ENCODE measurements at regions not wholly inside any gene's neighbourhood (a gene's known extent, or its start where the extent isn't known, plus 50 kb on each side); places are given as distances from the start of the nearest gene placed in this dataset.

GRCh38 chrX:22404297-22404696, 131.6 kb downstream of the CBLL2 start:
- TF ChIP-seq, protein P1, sequence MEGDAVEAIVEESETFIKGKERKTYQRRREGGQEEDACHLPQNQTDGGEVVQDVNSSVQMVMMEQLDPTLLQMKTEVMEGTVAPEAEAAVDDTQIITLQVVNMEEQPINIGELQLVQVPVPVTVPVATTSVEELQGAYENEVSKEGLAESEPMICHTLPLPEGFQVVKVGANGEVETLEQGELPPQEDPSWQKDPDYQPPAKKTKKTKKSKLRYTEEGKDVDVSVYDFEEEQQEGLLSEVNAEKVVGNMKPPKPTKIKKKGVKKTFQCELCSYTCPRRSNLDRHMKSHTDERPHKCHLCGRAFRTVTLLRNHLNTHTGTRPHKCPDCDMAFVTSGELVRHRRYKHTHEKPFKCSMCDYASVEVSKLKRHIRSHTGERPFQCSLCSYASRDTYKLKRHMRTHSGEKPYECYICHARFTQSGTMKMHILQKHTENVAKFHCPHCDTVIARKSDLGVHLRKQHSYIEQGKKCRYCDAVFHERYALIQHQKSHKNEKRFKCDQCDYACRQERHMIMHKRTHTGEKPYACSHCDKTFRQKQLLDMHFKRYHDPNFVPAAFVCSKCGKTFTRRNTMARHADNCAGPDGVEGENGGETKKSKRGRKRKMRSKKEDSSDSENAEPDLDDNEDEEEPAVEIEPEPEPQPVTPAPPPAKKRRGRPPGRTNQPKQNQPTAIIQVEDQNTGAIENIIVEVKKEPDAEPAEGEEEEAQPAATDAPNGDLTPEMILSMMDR (IDR thresholded peaks at IDR 0.05; ENCODE audit: control insufficient read depth, extremely low read depth, insufficient read depth), result no peak
- no peak for DNase-seq (ENCODE audit: low read depth)
- H3K4me3 ChIP-seq (ENCODE audit: low read depth, low read length), result no peak overlapping the region

DNA sequence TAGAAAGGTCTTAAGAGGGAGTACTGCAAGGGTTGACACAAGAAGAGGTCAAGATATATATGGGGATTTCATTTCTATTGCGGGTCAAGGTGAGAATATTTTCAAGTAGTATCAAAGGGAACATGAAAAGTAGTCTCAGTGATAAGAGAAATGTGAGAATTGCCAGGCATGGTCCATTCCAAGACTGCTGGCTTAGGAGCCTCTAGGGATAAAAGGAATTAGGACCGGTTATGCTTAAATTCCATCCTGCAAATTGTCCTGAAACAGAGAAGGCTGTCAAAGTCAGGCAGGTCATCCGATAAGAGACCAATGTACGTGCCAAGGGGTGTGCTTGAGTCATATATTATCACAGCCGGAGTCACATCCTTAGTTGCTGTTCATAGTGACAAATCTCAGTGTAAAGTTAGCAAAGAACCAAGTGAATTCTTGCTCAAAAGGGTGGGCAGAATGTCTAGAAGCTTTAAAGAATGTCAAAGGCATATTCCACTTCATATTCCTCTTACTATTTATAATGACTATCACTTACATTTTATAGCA, 133.6 kb downstream of the CBLL2 start:
- DNase-seq (ENCODE audit: low read depth), result no peak
- TF ChIP-seq, protein P1 (IDR thresholded peaks at IDR 0.05; ENCODE audit: control insufficient read depth, extremely low read depth, insufficient read depth), result no peak
- H3K4me3 ChIP-seq (ENCODE audit: low read depth, low read length), result no peak overlapping the region

DNA sequence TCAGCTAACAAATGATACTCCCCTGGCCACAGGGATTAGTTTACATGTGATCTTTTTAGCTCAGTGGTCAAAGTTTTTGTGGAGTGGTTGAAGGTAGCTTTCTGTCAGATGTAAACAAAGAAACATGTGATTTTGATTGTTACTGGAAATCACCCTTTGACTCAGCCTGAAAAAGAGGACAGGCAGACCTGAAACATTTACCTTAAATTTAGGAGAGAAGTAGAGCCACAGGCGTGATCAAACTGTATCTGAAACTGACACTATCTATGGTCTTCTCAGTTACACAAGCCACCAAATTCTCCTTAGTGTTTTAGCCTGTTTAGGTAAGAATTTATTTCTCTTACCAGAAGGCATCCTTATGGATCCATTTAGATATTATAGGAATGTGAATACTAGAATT, 136.7 kb downstream of the CBLL2 start:
- TF ChIP-seq, protein P1 (IDR thresholded peaks at IDR 0.05; ENCODE audit: control insufficient read depth, extremely low read depth, insufficient read depth), result no peak
- no peak overlapping the region for H3K4me3 ChIP-seq (ENCODE audit: low read depth, low read length)
- DNase-seq (ENCODE audit: low read depth), result no peak

DNA sequence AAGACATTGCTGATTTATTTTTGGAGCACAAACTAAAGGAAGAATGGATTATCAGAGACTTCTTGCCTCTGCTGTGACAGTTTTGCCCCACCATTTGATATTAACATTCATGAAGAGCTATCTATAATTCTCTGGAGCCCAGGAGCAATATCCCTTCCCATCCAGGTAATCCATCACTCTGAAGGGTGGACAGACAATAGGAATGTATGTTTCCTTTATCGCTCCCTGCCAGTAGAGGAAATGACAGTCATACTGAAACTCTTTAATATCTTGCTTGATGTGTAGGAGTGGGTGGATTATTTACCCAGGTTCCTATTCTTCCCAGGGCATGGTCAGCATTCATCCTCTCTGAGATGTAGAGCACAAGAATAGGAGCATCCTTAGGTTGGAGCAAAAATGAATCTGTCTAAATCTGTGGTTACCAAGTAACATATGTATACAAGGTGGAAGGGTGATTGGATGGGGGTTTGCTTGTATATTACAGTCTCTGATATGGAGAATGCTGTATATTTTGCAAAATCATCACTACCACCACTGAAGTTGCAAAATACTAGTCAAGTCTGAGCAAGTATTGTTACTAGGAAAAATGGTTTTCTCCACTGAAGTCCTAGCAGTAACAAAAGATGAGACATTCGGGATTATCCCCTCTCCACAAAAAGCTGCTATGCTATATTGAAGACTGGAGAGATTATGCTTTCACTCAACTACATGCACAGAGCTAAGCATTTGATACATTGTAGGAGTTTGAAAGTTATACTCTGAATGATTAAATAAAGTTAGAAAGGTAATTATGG, 151.6 kb downstream of the CBLL2 start:
- H3K4me3 ChIP-seq (ENCODE audit: low read depth, low read length), result no peak overlapping the region
- no peak for DNase-seq (ENCODE audit: low read depth)
- TF ChIP-seq, protein P1 (IDR thresholded peaks at IDR 0.05; ENCODE audit: control insufficient read depth, extremely low read depth, insufficient read depth), result no peak

GRCh38 chrX:22424919-22425318, 152.2 kb downstream of the CBLL2 start:
- no peak for DNase-seq (ENCODE audit: low read depth)
- TF ChIP-seq, protein P1 (IDR thresholded peaks at IDR 0.05; ENCODE audit: control insufficient read depth, extremely low read depth, insufficient read depth), result no peak
- H3K4me3 ChIP-seq (ENCODE audit: low read depth, low read length), result no peak overlapping the region

GRCh38 chrX:22429704-22430103, 157.0 kb downstream of the CBLL2 start:
- DNase-seq (ENCODE audit: low read depth), result no peak
- no peak overlapping the region for H3K4me3 ChIP-seq (ENCODE audit: low read depth, low read length)
- TF ChIP-seq, protein P1 (IDR thresholded peaks at IDR 0.05; ENCODE audit: control insufficient read depth, extremely low read depth, insufficient read depth), result no peak

Measured in LNCaP clone FGC (cell line).